MM.1S (cell line): ENCODE measurements at regions not wholly inside any gene's neighbourhood (a gene's known extent, or its start where the extent isn't known, plus 50 kb on each side); places are given as distances from the start of the nearest gene placed in this dataset.

Experiments used
- DNase-seq: peaks from one replicate; pipeline ENCODE4 v3.0.0-alpha.2; 2015
- H2AFZ ChIP-seq: fragments of 300-600 bp; sonication (generic); 2 replicates; pipeline ENCODE4 v1.6.0; 2016; ENCODE audit warnings: antibody characterized with exemption, low read length
- H3F3A ChIP-seq: fragments of 300-600 bp; sonication (generic); 2 replicates; pipeline ENCODE4 v1.6.1; 2016; ENCODE audit warnings: mild to moderate bottlenecking, antibody characterized with exemption, low read length, moderate library complexity, mixed read lengths; ENCODE audit not compliant: insufficient read depth
- H3K27ac ChIP-seq: fragments of 300-600 bp; sonication (generic); 2 replicates; pipeline ENCODE4 v1.5.1; 2016; ENCODE audit warnings: mild to moderate bottlenecking, low read length
- H3K27me3 ChIP-seq: fragments of 300-600 bp; sonication (generic); replicated peaks from 2 replicates; pipeline ENCODE4 v1.6.0; 2016; ENCODE audit warnings: low read length; ENCODE audit not compliant: insufficient read depth
- H3K36me3 ChIP-seq: fragments of 300-600 bp; sonication (generic); replicated peaks from 2 replicates; pipeline ENCODE4 v1.6.1; 2016; ENCODE audit warnings: mild to moderate bottlenecking, low read length, mixed read lengths; ENCODE audit not compliant: insufficient read depth
- H3K4me1 ChIP-seq: fragments of 300-600 bp; sonication (generic); 2 replicates; pipeline ENCODE4 v1.6.1; 2016; ENCODE audit warnings: low read length, mixed read lengths
- H3K4me2 ChIP-seq: fragments of 300-600 bp; sonication (generic); 2 replicates; pipeline ENCODE4 v1.6.0; 2016; ENCODE audit warnings: low read depth, low read length
- H3K4me3 ChIP-seq: fragments of 300-600 bp; sonication (generic); 2 replicates; pipeline ENCODE4 v1.5.1; 2016; ENCODE audit warnings: low read length, mixed read lengths
- H3K79me2 ChIP-seq: fragments of 300-600 bp; sonication (generic); 2 replicates; pipeline ENCODE4 v1.6.1; 2016; ENCODE audit warnings: mixed run types, low read length, mixed read lengths
- H3K9ac ChIP-seq: fragments of 300-600 bp; sonication (generic); 2 replicates; pipeline ENCODE4 v1.6.1; 2016; ENCODE audit warnings: low read length, mixed read lengths
- H3K9me2 ChIP-seq: fragments of 300-600 bp; sonication (generic); replicated peaks from 2 replicates; pipeline ENCODE4 v1.6.1; 2016; ENCODE audit warnings: mild to moderate bottlenecking, low read length, mixed read lengths; ENCODE audit not compliant: insufficient read depth
- H3K9me3 ChIP-seq: fragments of 300-600 bp; sonication (generic); replicated peaks from 2 replicates; pipeline ENCODE4 v1.6.1; 2016; ENCODE audit warnings: mild to moderate bottlenecking, low read length, mixed read lengths; ENCODE audit not compliant: insufficient read depth
- H4K20me1 ChIP-seq: fragments of 300-600 bp; sonication (generic); 2 replicates; pipeline ENCODE4 v1.6.1; 2016; ENCODE audit warnings: mild to moderate bottlenecking, low read length, moderate library complexity, mixed read lengths; ENCODE audit not compliant: insufficient read depth
- CTCF ChIP-seq: fragments of 300-600 bp; sonication (generic); IDR thresholded peaks from 2 replicates; pipeline ENCODE4 v1.5.1; 2016; ENCODE audit warnings: antibody characterized with exemption, low read length, mixed read lengths
- EZH2 ChIP-seq: fragments of 300-600 bp; sonication (generic); optimal IDR thresholded peaks from 2 replicates; pipeline ENCODE3; 2017; ENCODE audit warnings: low read depth, mild to moderate bottlenecking, antibody characterized with exemption, low read length, mixed read lengths
- EZH2phosphoT487 ChIP-seq: fragments of 300-600 bp; sonication (generic); IDR thresholded peaks from 2 replicates; pipeline ENCODE4 v1.6.1; 2018; ENCODE audit warnings: antibody characterized with exemption, low read length

GRCh38 chr3:146968204-146968651 lies 363.1 kb upstream of the PLSCR5 start:
- H3K9me3 ChIP-seq = no peaks in the 10 kb centered on the region
- H3K36me3 ChIP-seq = no peaks in the 10 kb centered on the region
- H3K79me2 ChIP-seq = no peaks in the 10 kb centered on the region
- H3K4me1 ChIP-seq = no peaks in the 10 kb centered on the region
- no peak overlapping the region for H3K9ac ChIP-seq
- no peaks in the 10 kb centered on the region for H3K27me3 ChIP-seq
- H3K4me2 ChIP-seq = no peak overlapping the region
- no peak overlapping the region for H2AFZ ChIP-seq
- H3F3A ChIP-seq = no peaks in the 10 kb centered on the region
- no peak for TF ChIP-seq EZH2
- no peak overlapping the region for H3K4me3 ChIP-seq
- no peaks in the 10 kb centered on the region for H3K9me2 ChIP-seq
- no peak overlapping the region for H3K27ac ChIP-seq
- no peaks in the 10 kb centered on the region for H4K20me1 ChIP-seq
- no peak for DNase-seq

GRCh38 chr3:146967783-146968182 lies 362.6 kb upstream of the PLSCR5 start:
- no peak for DNase-seq

GRCh38 chr3:146966124-146966523 lies 361.0 kb upstream of the PLSCR5 start:
- H2AFZ ChIP-seq = no peak overlapping the region
- no peak overlapping the region for H3K4me3 ChIP-seq
- no peaks in the 10 kb centered on the region for H3K9me3 ChIP-seq
- no peak for DNase-seq
- H3K9ac ChIP-seq = no peak overlapping the region
- H3K9me2 ChIP-seq = no peaks in the 10 kb centered on the region
- no peak overlapping the region for H3K27ac ChIP-seq
- H3K36me3 ChIP-seq = no peaks in the 10 kb centered on the region
- no peak overlapping the region for H3K4me2 ChIP-seq
- H3K27me3 ChIP-seq = no peaks in the 10 kb centered on the region
- H4K20me1 ChIP-seq = no peaks in the 10 kb centered on the region
- no peak for TF ChIP-seq EZH2phosphoT487
- no peak for TF ChIP-seq EZH2
- no peak for TF ChIP-seq CTCF
- H3K79me2 ChIP-seq = no peaks in the 10 kb centered on the region
- no peaks in the 10 kb centered on the region for H3K4me1 ChIP-seq
- H3F3A ChIP-seq = no peaks in the 10 kb centered on the region

More at GRCh38 chr3:146967783-146968182, 362.6 kb upstream of the PLSCR5 start:
- Histone ChIP-seq H3F3A (no peaks in the 10 kb centered on the region), H3K9ac (no peak overlapping the region), H3K36me3 (no peaks in the 10 kb centered on the region), H3K4me3 (no peak overlapping the region), H4K20me1 (no peaks in the 10 kb centered on the region), H3K4me2 (no peak overlapping the region), H3K27ac (no peak overlapping the region), H3K9me3 (no peaks in the 10 kb centered on the region), H3K9me2 (no peaks in the 10 kb centered on the region), H3K79me2 (no peaks in the 10 kb centered on the region), H2AFZ (no peak overlapping the region), H3K27me3 (no peaks in the 10 kb centered on the region), H3K4me1 (no peaks in the 10 kb centered on the region)
- TF ChIP-seq EZH2phosphoT487 = no peak
- no peak for TF ChIP-seq CTCF
- TF ChIP-seq EZH2 = no peak

- H3K9ac ChIP-seq = no peak overlapping the region
- no peaks in the 10 kb centered on the region for H3F3A ChIP-seq
- no peaks in the 10 kb centered on the region for H3K9me3 ChIP-seq
- H3K27ac ChIP-seq = no peak overlapping the region
- no peaks in the 10 kb centered on the region for H3K27me3 ChIP-seq
- no peak overlapping the region for H3K4me3 ChIP-seq
- H4K20me1 ChIP-seq = no peaks in the 10 kb centered on the region
- DNase-seq = no peak
- no peak overlapping the region for H2AFZ ChIP-seq
- no peak overlapping the region for H3K4me2 ChIP-seq
- no peaks in the 10 kb centered on the region for H3K79me2 ChIP-seq
- H3K4me1 ChIP-seq = no peaks in the 10 kb centered on the region
- TF ChIP-seq CTCF = no peak
- TF ChIP-seq EZH2phosphoT487 = no peak
- TF ChIP-seq EZH2 = no peak
- no peaks in the 10 kb centered on the region for H3K9me2 ChIP-seq
- H3K36me3 ChIP-seq = no peaks in the 10 kb centered on the region
These were observed 348.4 kb upstream of the PLSCR5 start for GRCh38 chr3:146953511-146953981.
